Heart left ventricle (tissue), 16 donors: ENCODE measurements at regions not wholly inside any gene's neighbourhood (a gene's known extent, or its start where the extent isn't known, plus 50 kb on each side); places are given as distances from the start of the nearest gene placed in this dataset.

Experiments
- ATAC-seq, 4 donors: fragments of 200-7000 bp; cut with Tn5 transposase; one replicate each; pipeline ENCODE4 v1.9.1; 2020 to 2022; ENCODE audit warnings: moderate library complexity in 4 of 4, mild to moderate bottlenecking in 3 of 4, moderate number of reproducible peaks in 1 of 4
- DNase-seq, 5 donors: peaks; one replicate each; pipeline ENCODE4 v3.0.0-alpha.2; 2020
- H3K27ac ChIP-seq, 12 donors: fragments of 200-600 bp; sonication (generic) in 4 of 12; one replicate each; pipeline versions ENCODE4 v1.5.0 to v1.8.0; 2016 to 2022; ENCODE audit warnings: mild to moderate bottlenecking in 2 of 12
- H3K27me3 ChIP-seq, 9 donors: fragments of 200-600 bp; sonication (generic) in 2 of 9; one replicate each; pipeline versions ENCODE4 v1.5.1 to v1.8.0; 2016 to 2022; ENCODE audit warnings: mild to moderate bottlenecking in 3 of 9
- H3K36me3 ChIP-seq, 9 donors: fragments of 200-600 bp; sonication (generic) in 2 of 9; one replicate each; pipeline versions ENCODE4 v1.5.0 to v1.8.0; 2018 to 2022; ENCODE audit warnings: mild to moderate bottlenecking in 2 of 9
- H3K4me1 ChIP-seq, 12 donors: fragments of 200-600 bp; sonication (generic) in 4 of 12; one replicate each; pipeline versions ENCODE4 v1.5.0 to v1.8.0; 2016 to 2022; ENCODE audit warnings: mild to moderate bottlenecking in 3 of 12
- H3K4me3 ChIP-seq, 12 donors: fragments of 200-600 bp; sonication (generic) in 4 of 12; one replicate each; pipeline versions ENCODE4 v1.5.0 to v1.8.0; 2017 to 2022; ENCODE audit warnings: mild to moderate bottlenecking in 9 of 12, moderate library complexity in 4 of 12
- H3K9me3 ChIP-seq, 12 donors: fragments of 200-600 bp; sonication (generic) in 4 of 12; one replicate each; pipeline versions ENCODE4 v1.5.0 to v1.8.0; 2016 to 2022; ENCODE audit warnings: mild to moderate bottlenecking in 1 of 12
- POLR2A ChIP-seq, 2 donors: fragments of 450-650 bp; IDR thresholded peaks; one replicate each; pipeline ENCODE4 v1.6.1; 2017; ENCODE audit warnings: antibody characterized with exemption in 2 of 2, mild to moderate bottlenecking in 2 of 2, moderate library complexity in 2 of 2
- WGBS, 4 donors: extraction: QIAGEN DNeasy Blood & Tissue Kit in 2 of 4; methylation state at CpG; one replicate each; pipeline versions ENCODE4 v1.1.5 to v1.1.7; 2013 to 2018; 5-methylcytosine and 5-hydroxymethylcytosine counted together
- intact Hi-C, 10 donors: fragments of 100-400 bp; cut with DNase I; formaldehyde crosslinking; loops; one replicate each; pipeline versions ENCODE4 v1.11.1 to v1.14.2; 2022
- TF ChIP-seq, protein P1 (sequence below), 12 donors: fragments of 200-600 bp; sonication (generic) in 4 of 12; IDR thresholded peaks; one replicate each; pipeline versions ENCODE4 v1.5.0 to v1.8.0; 2018 to 2022; ENCODE audit warnings: antibody characterized with exemption in 12 of 12, mild to moderate bottlenecking in 5 of 12
- donor health status: ischemic (EF 13 %, LVEDD 7.1; RV severe dilation, severe dysfunction).
- donor health status: healthy with polysubstance abuse.
- donor health status: DM: no; HTN: yes; CAD: no.
- donor health status: DM: no; HTN: no; CAD: no.
- donor health status: ischemic (EF 25% LVEDD 6.9; RV normal size, moderate dysfunction).
- donor health status: ischemic (EF 25% LVEDD 5.7; RV mildly dilated, moderate dysfunction).
- donor health status: healthy.
- donor health status: DM: yes; HTN: yes; CAD: no.
- donor health status: ischemic (EF 35%, LVEDD 5.7; RV mildly dilated, moderate dysfunction).
- donor health status: nonischemic (EF 11% LVEDD 7.7; RV severe dilation, severe dysfunction).
- donor health status: DM: yes; HTN: yes; CAD: no.
- donor health status: PGD.
- donor health status: ischemic (EF 29% LVEDD 5.4; RV normal size, mild dysfunction).
- donor health status: nonischemic (EF 23%, LVEDD 6.1; RV moderate dilation, normal function).

DNA sequence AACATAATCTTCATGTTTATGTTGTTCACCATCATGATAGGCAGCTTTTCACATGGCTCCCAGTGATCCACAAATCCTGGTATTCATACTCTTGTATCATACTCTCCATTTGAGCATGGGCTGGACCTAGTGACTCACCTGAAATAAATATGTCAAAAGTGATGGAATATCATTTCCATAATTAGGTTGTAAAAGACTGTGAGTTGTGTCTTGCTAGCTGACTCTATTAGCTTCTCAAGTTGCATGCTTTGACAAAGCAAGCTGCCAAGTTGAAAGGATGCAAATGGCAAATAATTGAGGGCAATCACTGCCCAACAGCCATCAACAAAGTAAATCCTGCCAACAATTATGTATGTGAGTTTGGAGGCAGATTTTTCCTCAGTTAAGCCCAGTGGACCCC, 300.4 kb downstream of the AHR start:
- TF ChIP-seq, protein P1, sequence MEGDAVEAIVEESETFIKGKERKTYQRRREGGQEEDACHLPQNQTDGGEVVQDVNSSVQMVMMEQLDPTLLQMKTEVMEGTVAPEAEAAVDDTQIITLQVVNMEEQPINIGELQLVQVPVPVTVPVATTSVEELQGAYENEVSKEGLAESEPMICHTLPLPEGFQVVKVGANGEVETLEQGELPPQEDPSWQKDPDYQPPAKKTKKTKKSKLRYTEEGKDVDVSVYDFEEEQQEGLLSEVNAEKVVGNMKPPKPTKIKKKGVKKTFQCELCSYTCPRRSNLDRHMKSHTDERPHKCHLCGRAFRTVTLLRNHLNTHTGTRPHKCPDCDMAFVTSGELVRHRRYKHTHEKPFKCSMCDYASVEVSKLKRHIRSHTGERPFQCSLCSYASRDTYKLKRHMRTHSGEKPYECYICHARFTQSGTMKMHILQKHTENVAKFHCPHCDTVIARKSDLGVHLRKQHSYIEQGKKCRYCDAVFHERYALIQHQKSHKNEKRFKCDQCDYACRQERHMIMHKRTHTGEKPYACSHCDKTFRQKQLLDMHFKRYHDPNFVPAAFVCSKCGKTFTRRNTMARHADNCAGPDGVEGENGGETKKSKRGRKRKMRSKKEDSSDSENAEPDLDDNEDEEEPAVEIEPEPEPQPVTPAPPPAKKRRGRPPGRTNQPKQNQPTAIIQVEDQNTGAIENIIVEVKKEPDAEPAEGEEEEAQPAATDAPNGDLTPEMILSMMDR (IDR thresholded peaks at IDR 0.05), result no peak
- no peak for TF ChIP-seq POLR2A (IDR thresholded peaks at IDR 0.05)
- ATAC-seq, result no peak
- peaks cover 0 to 4% (median 0%) of the 10 kb centered on the region in 12 donors for H3K9me3 ChIP-seq
- H3K27me3 ChIP-seq, result no peaks in the 10 kb centered on the region
- H3K4me1 ChIP-seq, result peaks cover 0 to 7% (median 0%) of the 10 kb centered on the region in 12 donors
- H3K36me3 ChIP-seq, result no peaks in the 10 kb centered on the region
- DNase-seq, result no peak
- intact Hi-C loops, result no loop called here
- no peak overlapping the region for H3K27ac ChIP-seq
- H3K4me3 ChIP-seq, result no peak overlapping the region

- no peak overlapping the region for H3K4me3 ChIP-seq
- H3K36me3 ChIP-seq, result no peaks in the 10 kb centered on the region
- no peaks in the 10 kb centered on the region for H3K27me3 ChIP-seq
- H3K27ac ChIP-seq, result no peak overlapping the region
- no peaks in the 10 kb centered on the region for H3K4me1 ChIP-seq
- H3K9me3 ChIP-seq, result peaks cover 0 to 13% (median 0%) of the 10 kb centered on the region in 12 donors
- WGBS, 4 donors, result 82 to 89% (median 85%) methylated on average over 7 of the region's 7 CpGs
- DNase-seq (no peak), ATAC-seq (no peak)
- intact Hi-C loops, result no loop called here
- TF ChIP-seq POLR2A (IDR thresholded peaks at IDR 0.05), result no peak
- TF ChIP-seq, protein P1 (IDR thresholded peaks at IDR 0.05), result no peak
Observed at GRCh38 chr7:17599733-17600339, 301.4 kb downstream of the AHR start.

DNA sequence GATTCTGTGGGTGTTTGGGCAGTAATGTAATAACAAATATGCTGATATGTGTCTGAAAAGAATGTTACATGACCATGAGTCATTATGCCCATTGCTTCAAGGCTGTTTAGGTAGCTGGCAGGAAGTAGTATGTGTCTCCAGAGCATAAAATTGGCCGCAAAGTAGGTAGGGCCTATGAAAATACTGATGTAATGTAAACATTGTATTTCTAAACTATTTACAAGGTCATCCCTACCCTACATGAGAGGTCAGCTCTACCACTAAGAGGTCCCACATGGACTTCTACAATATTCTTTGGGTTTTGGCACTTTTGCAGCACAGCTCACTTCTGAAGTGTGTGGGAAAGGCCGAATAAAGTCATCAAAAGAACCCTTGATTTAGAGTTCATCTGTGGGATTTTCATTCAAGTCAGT, 301.9 kb downstream of the AHR start:
- ATAC-seq, result peak in 1 of 4 donors; percentile 60
- 70 to 77% (median 74%) methylated on average over 2 of the region's 2 CpGs for WGBS, 4 donors
- no peak overlapping the region for H3K27ac ChIP-seq
- DNase-seq, result no peak
- no peaks in the 10 kb centered on the region for H3K36me3 ChIP-seq
- TF ChIP-seq, protein P1 (IDR thresholded peaks at IDR 0.05), result no peak
- no peak for TF ChIP-seq POLR2A (IDR thresholded peaks at IDR 0.05)
- intact Hi-C loops, result no loop called here
- no peak overlapping the region for H3K4me3 ChIP-seq
- H3K9me3 ChIP-seq, result peaks cover 0 to 13% (median 0%) of the 10 kb centered on the region in 12 donors
- H3K4me1 ChIP-seq, result no peaks in the 10 kb centered on the region
- H3K27me3 ChIP-seq, result no peaks in the 10 kb centered on the region

GRCh38 chr7:17601921-17602320, 303.5 kb downstream of the AHR start:
- whole genome bisulfite sequencing, 4 donors, result 89 to 95% (median 91%) methylated on average over 1 of the region's 1 CpG
- TF ChIP-seq, protein P1 (IDR thresholded peaks at IDR 0.05), result no peak
- TF ChIP-seq POLR2A (IDR thresholded peaks at IDR 0.05), result no peak
- Histone ChIP-seq H3K27me3 (no peaks in the 10 kb centered on the region), H3K4me3 (no peak overlapping the region), H3K36me3 (no peaks in the 10 kb centered on the region), H3K27ac (no peak overlapping the region), H3K4me1 (no peaks in the 10 kb centered on the region), H3K9me3 (peaks cover 0 to 13% (median 0%) of the 10 kb centered on the region in 12 donors)
- no peak for DNase-seq
- intact Hi-C loops, result no loop called here
- no peak for ATAC-seq
